ENCODE measurements at regions not wholly inside any gene's neighbourhood (a gene's known extent, or its start where the extent isn't known, plus 50 kb on each side); places are given as distances from the start of the nearest gene placed in this dataset.
"Not testable (repeated sequence)": the region's sequence is repeated elsewhere in the genome, so short reads cannot be mapped to it uniquely, and the experiment has no call there.

GRCh38 chr4:67365661-67366245 lies 179.6 kb downstream of the CENPC start:
- DNase-seq: no peak
- Mint-ChIP-seq H3K36me3 (no peaks in the 10 kb centered on the region), H3K27ac (no peak overlapping the region), H3K9me3 (peaks cover 3% of the 10 kb centered on the region), H3K27me3 (no peaks in the 10 kb centered on the region), H3K4me1 (no peaks in the 10 kb centered on the region), H3K4me3 (no peak overlapping the region)
- CTCF ChIA-PET: no interaction called here

DNA sequence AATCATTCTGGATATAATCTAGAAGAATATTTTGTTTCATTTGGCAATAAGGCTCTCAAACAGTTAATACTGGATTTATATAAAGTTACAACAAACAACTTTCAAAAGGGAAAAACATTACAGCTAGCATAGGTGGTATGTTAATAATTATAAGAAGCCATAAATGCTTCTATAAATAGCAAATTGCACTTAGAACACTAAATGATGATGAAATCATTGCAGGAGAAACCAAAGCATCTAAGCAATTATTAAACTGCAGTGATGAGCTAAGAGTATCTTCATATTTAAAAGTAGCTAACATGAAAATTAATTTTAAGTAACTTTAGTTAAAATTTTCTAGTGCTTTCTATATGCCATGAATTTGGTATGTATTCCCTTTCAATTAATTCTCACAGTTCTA lies 189.5 kb downstream of the CENPC start:
- Mint-ChIP-seq H3K27me3 (no peaks in the 10 kb centered on the region), H3K4me3 (no peak overlapping the region), H3K9me3 (no peaks in the 10 kb centered on the region), H3K27ac (no peak overlapping the region), H3K36me3 (no peaks in the 10 kb centered on the region), H3K4me1 (no peaks in the 10 kb centered on the region)
- CTCF ChIA-PET: no interaction called here
- DNase-seq: no peak

DNA sequence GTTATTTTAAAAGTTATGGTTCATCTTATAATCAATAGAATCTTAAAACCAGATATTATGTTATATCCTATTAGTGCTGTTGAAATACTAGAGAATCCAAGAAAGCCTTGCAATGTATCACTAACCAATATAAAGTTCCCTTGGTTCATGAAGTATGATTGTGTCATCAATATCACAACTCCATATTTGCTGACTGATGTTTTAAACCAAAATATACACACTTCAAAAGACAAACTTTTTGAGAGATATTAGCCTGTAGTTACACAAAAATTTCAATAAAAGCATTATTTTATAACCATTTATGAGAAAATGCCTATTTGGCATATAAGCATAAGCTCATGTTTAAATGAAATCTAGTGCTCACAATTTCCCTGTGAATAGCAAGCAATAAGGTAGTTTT lies 198.6 kb downstream of the CENPC start:
- CTCF ChIA-PET: no interaction called here
- Mint-ChIP-seq H3K4me1 (no peaks in the 10 kb centered on the region), H3K9me3 (no peaks in the 10 kb centered on the region), H3K4me3 (no peak overlapping the region), H3K27ac (no peak overlapping the region), H3K36me3 (no peaks in the 10 kb centered on the region), H3K27me3 (no peaks in the 10 kb centered on the region)
- no peak for DNase-seq

DNA sequence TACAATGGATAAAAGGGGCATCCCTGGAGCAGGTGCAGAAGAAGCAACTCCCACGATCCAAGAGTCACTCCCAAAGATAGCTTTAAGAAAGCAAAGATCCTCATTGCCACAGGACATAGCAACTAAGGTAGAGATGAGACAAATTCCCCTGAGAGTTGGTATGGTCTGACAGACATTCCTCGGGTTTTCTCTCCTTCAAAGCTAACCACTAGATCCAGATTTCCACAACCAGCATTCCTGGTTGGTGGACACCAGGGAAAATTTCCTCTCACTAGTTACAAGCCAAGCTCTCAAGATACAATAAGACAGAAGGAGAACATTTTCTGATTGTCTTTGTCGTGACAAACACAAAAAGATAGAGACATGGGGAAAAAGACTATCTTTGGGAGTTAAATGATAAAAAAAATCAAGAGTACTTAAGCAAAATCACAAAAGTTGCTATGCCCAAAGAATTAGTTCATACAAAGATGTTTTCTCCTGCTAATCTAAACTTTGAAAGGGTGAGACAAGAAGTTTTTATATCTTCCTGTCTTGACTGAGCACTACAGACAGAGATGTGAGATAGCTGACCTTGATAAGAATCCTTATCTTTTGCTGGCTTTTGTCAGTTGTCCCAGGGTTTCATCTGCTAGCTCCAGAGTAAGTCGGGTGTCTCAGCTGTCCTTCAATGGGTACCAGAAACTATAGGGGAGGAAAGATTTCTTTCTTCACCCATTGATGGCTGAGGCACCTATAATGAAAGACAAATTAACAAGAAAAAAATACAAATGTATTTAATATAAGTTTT lies 200.5 kb downstream of the CENPC start:
- Mint-ChIP-seq H3K4me3 (no peak overlapping the region), H3K9me3 (no peaks in the 10 kb centered on the region), H3K27ac (no peak overlapping the region), H3K27me3 (no peaks in the 10 kb centered on the region), H3K4me1 (no peaks in the 10 kb centered on the region), H3K36me3 (no peaks in the 10 kb centered on the region)
- no peak for DNase-seq
- CTCF ChIA-PET: no interaction called here

DNA sequence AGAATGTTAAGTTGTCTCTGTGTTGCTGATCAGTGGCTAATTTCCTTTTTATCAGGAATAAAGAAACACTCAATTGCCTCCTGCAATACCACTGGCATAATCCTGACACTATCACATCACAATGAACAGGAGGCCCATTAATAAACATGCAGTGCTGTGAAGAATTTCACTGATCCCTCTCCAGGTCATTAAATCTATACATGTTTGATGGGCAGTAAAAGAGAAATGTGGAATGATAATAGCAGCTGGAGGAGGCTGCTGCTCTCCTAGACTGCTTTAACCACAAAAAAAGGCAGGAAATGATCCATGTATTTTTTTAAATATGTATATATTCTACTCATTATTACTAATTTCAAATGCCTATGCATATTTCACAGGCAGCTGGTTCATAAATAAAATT lies 202.1 kb downstream of the CENPC start:
- no peak overlapping the region for H3K27ac Mint-ChIP-seq
- no peaks in the 10 kb centered on the region for H3K36me3 Mint-ChIP-seq
- H3K27me3 Mint-ChIP-seq: no peaks in the 10 kb centered on the region
- CTCF ChIA-PET: no interaction called here
- no peaks in the 10 kb centered on the region for H3K9me3 Mint-ChIP-seq
- H3K4me3 Mint-ChIP-seq: no peak overlapping the region
- DNase-seq: no peak
- no peaks in the 10 kb centered on the region for H3K4me1 Mint-ChIP-seq

DNA sequence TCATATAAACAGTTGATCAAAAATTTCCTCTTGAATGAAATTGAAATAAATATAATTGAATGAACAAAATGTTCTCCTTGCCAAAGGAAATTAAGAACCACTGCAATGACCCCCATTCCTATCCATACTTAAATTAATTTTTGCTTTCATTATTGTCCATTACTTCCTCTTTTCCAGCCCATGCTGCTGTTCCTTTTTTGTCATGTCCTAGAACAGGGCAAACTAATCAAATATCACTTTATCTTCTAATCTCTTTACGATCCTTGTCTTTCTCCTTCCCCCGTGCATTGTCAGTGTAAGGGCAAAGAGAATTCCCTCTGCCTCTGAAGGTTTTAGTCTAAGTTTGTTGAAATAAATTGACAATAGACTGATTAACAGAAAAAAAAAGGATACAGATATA lies 203.0 kb downstream of the CENPC start:
- Mint-ChIP-seq H3K4me1 (no peaks in the 10 kb centered on the region), H3K36me3 (no peaks in the 10 kb centered on the region), H3K9me3 (no peaks in the 10 kb centered on the region), H3K4me3 (no peak overlapping the region), H3K27ac (peak overlapping the region; percentile 22), H3K27me3 (no peaks in the 10 kb centered on the region)
- CTCF ChIA-PET: no interaction called here
- no peak for DNase-seq

GRCh38 chr4:67333664-67334063 lies 211.6 kb downstream of the CENPC start:
- Mint-ChIP-seq H3K4me3 (no peak overlapping the region), H3K4me1 (no peaks in the 10 kb centered on the region), H3K36me3 (no peaks in the 10 kb centered on the region), H3K27ac (no peak overlapping the region), H3K27me3 (peaks cover 10% of the 10 kb centered on the region), H3K9me3 (no peaks in the 10 kb centered on the region)
- CTCF ChIA-PET: no interaction called here
- DNase-seq: no peak

DNA sequence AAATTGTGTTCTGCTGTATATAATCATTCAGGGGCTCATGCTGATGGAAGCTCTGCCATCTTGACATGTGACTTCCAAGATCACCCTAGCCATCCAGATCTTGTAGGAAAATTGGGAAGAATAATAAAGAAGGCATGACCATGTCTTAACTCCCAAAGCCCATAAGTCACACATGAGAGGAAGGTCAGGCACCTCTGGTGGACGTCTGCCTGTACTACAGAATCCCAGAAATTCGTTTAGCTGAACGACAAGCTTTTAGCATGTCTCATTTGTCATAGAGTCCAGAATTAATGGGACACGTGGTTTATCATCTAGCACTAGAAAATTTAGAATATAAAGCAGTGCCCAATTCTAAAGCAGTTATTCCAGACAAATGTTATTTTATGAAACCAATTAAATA lies 212.7 kb downstream of the CENPC start:
- H3K27ac Mint-ChIP-seq: no peak overlapping the region
- DNase-seq: no peak
- no peaks in the 10 kb centered on the region for H3K9me3 Mint-ChIP-seq
- peaks cover 10% of the 10 kb centered on the region for H3K27me3 Mint-ChIP-seq
- no peaks in the 10 kb centered on the region for H3K4me1 Mint-ChIP-seq
- no peak overlapping the region for H3K4me3 Mint-ChIP-seq
- CTCF ChIA-PET: no interaction called here
- no peaks in the 10 kb centered on the region for H3K36me3 Mint-ChIP-seq

DNA sequence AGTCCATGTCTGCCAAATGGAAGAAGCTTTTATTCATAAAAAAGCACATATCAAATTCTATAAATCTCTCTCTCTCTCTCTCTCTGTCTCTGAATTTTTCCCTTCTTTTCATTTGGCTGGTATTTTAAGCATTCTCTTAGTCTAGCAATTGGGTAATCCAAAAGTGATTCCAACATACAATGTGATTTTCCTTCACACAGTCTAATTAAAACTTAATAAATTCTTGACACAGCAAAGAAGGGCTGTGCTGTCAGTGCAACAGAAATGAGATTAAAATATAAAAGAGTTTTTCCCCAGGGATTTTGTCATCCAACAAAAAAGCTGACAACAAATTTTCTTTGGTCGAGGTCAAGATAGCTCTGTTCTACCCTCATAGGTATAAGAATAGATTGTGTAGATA lies 216.9 kb downstream of the CENPC start:
- no peaks in the 10 kb centered on the region for H3K9me3 Mint-ChIP-seq
- H3K27me3 Mint-ChIP-seq: no peaks in the 10 kb centered on the region
- no peaks in the 10 kb centered on the region for H3K36me3 Mint-ChIP-seq
- CTCF ChIA-PET: interaction anchor here (4.2 kb wide), 1 partner anchor 241 kb away, joined by 24 read pairs; no protein-coding TSS in a partner anchor
- DNase-seq: no peak
- no peak overlapping the region for H3K27ac Mint-ChIP-seq
- no peaks in the 10 kb centered on the region for H3K4me1 Mint-ChIP-seq
- H3K4me3 Mint-ChIP-seq: no peak overlapping the region

DNA sequence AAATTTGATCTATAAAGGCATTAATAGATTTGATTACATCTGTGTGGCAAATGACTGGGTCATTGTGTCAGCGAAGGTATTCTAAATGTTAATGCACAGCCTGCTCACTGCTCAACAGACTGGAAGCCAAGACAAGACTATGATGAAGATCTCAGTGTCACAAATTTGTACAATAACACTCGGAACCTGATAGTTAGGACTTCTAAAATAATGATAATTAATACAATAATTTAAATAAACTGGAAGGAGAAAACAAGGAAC lies 217.4 kb downstream of the CENPC start:
- H3K4me1 Mint-ChIP-seq: no peaks in the 10 kb centered on the region

GRCh38 chr4:67327245-67328017 lies 217.9 kb downstream of the CENPC start:
- H3K4me1 Mint-ChIP-seq: no peaks in the 10 kb centered on the region
- peak; percentile 62 for DNase-seq
- CTCF ChIA-PET: interaction anchor here (0.7 to 4.2 kb wide), 5 partner anchors 8 to 454 kb away, joined by 3 to 24 read pairs (median 3); no protein-coding TSS in a partner anchor

More for the DNA sequence above, 217.4 kb downstream of the CENPC start:
- no peak for DNase-seq
- Mint-ChIP-seq H3K4me3 (no peak overlapping the region), H3K27me3 (no peaks in the 10 kb centered on the region), H3K36me3 (no peaks in the 10 kb centered on the region), H3K27ac (no peak overlapping the region), H3K9me3 (no peaks in the 10 kb centered on the region)
- CTCF ChIA-PET: interaction anchor here (0.7 to 4.2 kb wide), 3 partner anchors 11 to 454 kb away, joined by 3 to 24 read pairs (median 4); no protein-coding TSS in a partner anchor

GRCh38 chr4:67325791-67326190 lies 219.5 kb downstream of the CENPC start:
- no peak overlapping the region for H3K27ac Mint-ChIP-seq
- H3K9me3 Mint-ChIP-seq: no peaks in the 10 kb centered on the region
- no peaks in the 10 kb centered on the region for H3K4me1 Mint-ChIP-seq
- CTCF ChIA-PET: interaction anchor here (4.2 kb wide), 1 partner anchor 238 kb away, joined by 24 read pairs; no protein-coding TSS in a partner anchor
- H3K4me3 Mint-ChIP-seq: no peak overlapping the region
- no peaks in the 10 kb centered on the region for H3K36me3 Mint-ChIP-seq
- no peak for DNase-seq
- H3K27me3 Mint-ChIP-seq: no peaks in the 10 kb centered on the region

More at GRCh38 chr4:67327245-67328017, 217.9 kb downstream of the CENPC start:
- Mint-ChIP-seq H3K27me3 (no peaks in the 10 kb centered on the region), H3K9me3 (no peaks in the 10 kb centered on the region), H3K36me3 (no peaks in the 10 kb centered on the region), H3K27ac (no peak overlapping the region), H3K4me3 (no peak overlapping the region)

DNA sequence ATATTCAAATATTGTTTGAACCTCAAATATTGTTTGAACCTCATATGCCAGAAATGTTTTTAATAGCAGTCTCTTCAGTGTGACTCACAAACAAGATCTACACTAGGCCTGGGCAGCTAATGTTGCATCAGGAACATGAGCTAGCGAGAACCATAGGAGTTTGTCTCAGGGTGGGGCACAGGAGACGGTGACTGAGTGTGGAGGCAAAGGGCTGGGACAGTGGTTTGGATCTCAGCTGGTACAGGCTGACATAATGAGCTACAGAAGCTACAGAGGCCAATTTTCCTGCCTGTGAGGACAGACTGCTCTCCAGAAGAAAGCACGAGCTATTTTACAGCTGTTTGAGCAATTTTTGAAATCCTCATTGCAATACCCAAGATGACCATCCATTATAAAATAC lies 224.7 kb downstream of the CENPC start:
- Mint-ChIP-seq H3K27me3 (no peaks in the 10 kb centered on the region), H3K27ac (no peak overlapping the region), H3K9me3 (no peaks in the 10 kb centered on the region), H3K36me3 (no peaks in the 10 kb centered on the region), H3K4me3 (no peak overlapping the region), H3K4me1 (no peaks in the 10 kb centered on the region)
- no peak for DNase-seq
- CTCF ChIA-PET: no interaction called here

DNA sequence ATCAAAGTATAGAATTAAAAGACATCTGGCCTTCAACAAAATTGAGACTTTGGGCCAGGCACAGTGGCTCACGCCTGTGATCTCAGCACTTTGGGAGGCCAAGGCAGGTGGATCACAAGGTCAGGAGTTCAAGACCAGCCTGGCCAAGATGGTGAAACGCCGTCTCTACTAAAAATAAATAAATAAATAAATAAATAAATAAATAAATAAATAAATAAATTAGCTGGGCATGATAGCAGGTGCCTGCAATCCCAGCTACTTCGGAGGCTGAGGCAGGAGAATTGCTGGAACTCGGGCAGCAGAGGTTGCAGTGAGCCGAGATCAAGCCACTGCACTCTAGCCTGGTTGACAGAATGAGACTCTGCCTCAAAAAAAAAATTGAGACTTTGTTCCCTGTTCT lies 225.7 kb downstream of the CENPC start:
- not testable (repeated sequence) for H3K27ac Mint-ChIP-seq, DNase-seq, H3K9me3 Mint-ChIP-seq, H3K27me3 Mint-ChIP-seq, H3K4me1 Mint-ChIP-seq, H3K4me3 Mint-ChIP-seq, H3K36me3 Mint-ChIP-seq
- CTCF ChIA-PET: interaction anchor here (1.0 kb wide), 1 partner anchor 7 kb away, joined by 3 read pairs; no protein-coding TSS in a partner anchor

Measured in activated naive CD4-positive, alpha-beta T cell treated with anti-CD3 and anti-CD28 coated beads, Interleukin-2, amount 10 ng/mL, durations not matched to agents 7 days and 5 days (primary cell).